Amygdala (tissue), 56 donors: ENCODE measurements at regions not wholly inside any gene's neighbourhood (a gene's known extent, or its start where the extent isn't known, plus 50 kb on each side); places are given as distances from the start of the nearest gene placed in this dataset.

Experiments used
- DNase-seq, 56 donors: peaks; one replicate each; lab custom pipeline; 2025; lab: John Stamatoyannopoulos, UW

DNA sequence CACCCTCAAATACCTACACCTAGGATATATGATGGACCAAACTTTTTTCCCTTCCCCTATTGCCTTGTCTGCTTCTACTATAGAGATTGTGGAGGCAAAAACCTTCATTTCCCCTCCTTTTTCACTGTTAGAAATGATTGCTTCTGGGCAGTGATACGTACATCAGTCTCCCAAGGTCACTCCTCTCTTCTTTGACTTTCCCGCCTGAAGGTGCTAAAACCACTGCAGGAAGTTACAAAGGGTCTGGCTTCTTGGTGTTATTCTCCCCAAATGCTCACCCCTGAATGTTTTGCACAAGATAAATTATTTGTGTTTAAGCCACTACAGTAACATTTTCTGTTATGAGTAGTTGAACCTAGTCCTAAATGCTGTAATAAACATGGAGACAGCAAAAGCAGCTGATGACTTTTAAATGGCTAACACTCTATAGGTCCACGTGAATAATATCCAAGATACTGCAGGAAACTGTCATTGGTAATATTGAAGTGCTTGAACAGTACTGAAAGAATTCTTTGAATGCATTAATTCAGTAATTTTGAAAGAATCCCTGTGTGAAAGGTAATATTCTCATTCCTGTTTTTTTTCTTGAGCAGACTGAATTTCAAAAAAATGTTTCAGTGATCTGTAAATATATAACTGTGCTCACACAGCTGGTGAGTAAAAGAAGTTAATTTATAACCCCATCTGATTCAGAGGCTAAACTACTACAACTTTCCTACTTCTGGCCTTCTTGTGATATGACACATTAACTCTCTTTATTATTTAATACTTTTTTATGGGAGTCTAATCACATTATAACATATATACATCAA, 865.1 kb downstream of the EFNB2 start:
- no peak for DNase-seq

DNA sequence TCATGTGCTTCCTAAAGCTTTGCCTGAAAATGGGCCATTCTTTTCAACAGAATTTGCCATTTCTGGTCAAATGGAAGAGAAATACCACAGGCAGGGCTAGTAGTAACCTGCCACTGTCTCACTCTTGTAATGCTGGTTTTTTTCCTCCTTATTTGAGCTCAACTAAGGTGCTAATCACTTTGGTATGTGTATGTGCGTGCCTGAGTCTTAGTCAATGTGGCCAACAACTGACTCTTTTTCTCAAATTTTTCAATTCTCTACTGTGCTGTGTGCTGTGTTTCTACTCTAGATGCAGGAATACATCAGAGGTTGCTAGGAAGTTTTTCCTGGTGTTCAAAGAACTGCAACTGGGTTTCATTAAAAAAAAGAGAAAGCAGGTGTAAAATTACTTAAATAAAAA, 870.2 kb downstream of the EFNB2 start:
- DNase-seq, result no peak

DNA sequence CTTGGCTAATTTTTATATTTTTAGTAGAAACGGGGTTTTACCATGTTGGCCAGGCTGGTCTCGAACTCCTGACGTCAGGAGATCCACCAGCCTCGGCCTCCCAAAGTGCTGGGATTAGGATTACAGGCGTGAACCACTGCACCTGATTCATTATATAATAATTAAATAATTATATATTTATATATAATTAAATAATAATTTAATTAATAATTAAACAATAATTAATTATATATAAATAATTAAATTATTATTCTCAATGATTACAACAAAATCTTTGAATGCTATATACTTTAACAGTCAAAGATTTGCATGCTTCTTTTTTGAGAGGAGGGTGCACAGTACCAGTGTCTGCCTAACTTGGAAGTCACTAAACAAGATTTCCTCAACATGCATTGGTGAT, 872.3 kb downstream of the EFNB2 start:
- no peak for DNase-seq

DNA sequence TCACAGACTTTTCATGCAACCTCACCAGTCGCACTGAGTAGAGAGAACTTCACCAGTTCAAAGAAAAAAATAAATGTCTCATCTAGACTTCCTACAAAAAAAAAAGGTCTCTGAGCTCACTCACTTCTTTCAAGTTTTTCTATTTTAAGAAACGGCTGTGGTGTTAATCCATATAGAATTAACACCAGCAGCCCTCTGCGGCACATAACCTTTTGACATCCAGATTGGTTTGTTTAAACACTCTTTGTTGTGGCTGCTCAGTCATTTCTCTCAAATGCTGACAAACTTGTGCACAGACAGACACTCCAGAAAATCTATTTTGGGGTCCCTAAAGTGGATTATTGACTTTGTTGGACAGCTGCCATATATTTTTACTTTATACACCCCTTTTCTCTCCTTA, 874.9 kb downstream of the EFNB2 start:
- no peak for DNase-seq

DNA sequence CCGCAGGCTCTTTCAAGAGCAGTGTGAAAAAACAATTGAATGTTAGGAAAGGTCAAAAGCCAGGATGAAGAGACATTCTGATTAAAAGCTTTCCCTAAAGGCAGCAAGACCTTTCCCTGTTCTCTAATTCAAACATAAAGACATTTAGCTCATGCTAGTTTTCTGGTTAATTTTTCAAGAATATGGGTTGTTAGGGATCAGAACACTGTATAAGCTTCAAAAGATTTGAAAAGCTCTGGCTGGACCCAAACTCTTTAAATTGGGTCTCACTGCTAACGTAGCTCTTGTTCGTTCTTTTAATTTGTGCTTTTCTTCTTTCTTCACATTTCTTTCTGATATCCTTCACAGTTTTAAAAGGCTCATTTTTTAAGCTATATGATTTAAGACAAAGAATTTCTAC, 877.0 kb downstream of the EFNB2 start:
- DNase-seq, result no peak

DNA sequence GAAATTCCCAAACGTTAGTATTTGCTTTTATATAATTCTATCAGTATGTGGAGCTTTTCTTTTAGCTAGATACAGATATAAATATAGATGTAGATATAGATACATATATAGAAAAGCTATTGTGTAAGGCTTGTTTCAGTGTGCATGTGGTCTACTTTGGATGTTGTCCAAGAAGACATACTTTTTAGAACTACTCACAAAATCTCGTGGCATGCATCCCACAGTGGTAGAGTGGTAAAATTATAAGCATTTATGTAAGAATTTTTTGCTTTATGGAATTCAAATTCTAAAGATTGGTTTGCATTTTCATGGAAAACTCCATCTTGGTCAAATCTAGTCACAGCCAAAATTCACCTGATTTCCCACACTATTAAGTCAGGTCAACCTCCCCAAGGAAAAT, 880.4 kb downstream of the EFNB2 start:
- DNase-seq, result no peak

DNA sequence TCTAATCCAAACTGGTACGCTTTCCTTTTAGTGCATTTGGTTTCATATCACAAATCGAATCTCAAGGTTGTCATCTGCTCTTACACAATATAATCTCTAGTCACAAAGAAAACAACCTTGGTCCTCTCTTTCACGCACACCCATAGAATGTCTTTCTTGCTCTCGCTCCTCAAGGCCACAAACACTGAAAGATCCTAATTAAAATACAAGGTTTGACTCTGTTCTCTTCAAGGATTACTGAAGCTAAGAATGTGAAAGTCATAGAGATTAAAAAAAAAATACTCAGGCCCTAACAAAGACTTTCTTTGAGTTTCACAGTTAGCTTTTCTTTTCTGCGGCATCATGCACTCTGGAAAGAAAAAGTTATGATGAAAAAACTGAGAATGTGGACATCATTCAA, 891.5 kb downstream of the EFNB2 start:
- no peak for DNase-seq

DNA sequence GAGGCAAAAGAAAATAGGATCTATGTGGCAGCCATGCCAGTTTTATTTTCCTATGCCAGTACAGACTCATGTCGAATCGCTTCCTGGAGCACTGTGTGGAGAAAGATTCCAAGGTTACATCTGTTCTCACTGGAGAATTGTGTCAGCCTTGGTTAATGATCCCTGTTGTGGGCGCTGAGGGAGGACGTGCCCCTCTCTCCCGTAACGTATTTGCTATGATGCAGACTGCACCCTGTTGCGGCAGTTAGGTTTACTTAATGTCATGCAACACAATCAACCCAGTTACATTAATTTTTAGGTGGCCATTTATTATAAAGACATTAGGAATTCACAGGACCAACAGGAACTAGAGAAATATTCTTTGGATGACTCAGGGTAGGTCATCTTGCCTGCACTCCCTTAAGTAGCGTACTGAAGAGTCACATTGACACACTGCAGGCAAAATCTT, 892.9 kb downstream of the EFNB2 start:
- no peak for DNase-seq

- DNase-seq, result no peak
Observed at GRCh38 chr13:105641121-105641520, 894.3 kb downstream of the EFNB2 start.

- DNase-seq, result no peak
Observed at GRCh38 chr13:105638426-105638825, 897.0 kb downstream of the EFNB2 start.

- no peak for DNase-seq
Observed at GRCh38 chr13:105634059-105634458, 901.4 kb downstream of the EFNB2 start.

DNA sequence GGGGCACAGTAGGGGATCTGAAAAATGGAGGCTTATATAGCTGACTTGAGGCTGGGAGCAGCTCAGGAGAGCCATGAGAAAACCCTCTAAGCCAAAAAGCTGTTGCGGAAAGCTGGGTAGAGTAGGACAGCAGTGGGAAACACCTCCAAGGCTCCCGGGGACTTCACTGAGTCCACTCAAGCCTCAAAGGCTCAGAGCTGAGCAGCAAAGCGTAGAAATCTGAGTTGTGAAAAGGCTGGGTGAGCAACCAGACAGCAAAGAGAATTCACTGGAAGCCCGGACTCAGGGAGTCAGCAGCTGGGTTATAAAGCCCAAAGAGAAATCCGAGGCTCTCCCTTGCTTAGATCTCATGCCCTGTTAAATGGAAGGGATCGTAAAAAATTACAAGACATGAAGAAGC, 905.0 kb downstream of the EFNB2 start:
- DNase-seq, result no peak

GRCh38 chr13:105627270-105627669, 908.2 kb downstream of the EFNB2 start:
- no peak for DNase-seq

DNA sequence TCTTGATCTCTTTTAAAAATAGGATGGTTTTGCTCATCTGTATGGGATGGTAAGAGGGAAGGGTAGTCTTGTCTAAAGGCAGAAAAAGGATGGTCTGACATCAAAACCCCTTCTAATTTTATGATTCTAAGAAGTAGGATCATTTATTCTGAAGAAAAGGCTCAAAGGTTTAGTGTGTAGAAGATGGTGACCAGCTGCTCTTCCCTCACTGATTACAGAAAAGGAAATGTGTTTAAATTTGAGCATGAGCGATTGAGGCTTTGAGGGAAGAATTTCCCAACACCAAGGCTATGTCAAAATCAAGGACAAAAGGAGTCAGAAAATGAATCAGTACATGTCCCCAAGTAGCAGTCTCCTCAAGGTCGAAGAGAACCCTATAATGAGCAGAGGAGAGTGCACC, 909.8 kb downstream of the EFNB2 start:
- no peak for DNase-seq

GRCh38 chr13:105616333-105617075, 919.0 kb downstream of the EFNB2 start:
- no peak for DNase-seq

DNA sequence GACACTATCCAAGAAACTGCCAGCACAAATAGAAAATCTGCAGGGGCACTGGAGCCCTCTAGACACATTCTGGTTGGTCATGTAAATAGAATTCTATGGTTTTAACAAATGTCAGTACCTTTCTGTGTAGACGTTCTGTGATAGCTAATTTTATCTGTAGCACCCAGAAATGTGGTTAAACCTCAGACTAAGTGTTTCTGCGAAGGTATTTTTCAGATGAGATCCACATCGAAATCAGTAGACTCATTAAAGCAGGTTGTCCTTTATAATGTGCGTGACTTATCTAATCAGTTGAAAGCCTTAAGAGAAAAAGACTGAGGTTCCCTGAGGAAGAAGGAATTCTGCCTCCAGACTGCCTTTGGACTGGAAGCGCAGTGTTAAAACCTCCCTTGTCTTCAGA, 922.9 kb downstream of the EFNB2 start:
- DNase-seq, result no peak

DNA sequence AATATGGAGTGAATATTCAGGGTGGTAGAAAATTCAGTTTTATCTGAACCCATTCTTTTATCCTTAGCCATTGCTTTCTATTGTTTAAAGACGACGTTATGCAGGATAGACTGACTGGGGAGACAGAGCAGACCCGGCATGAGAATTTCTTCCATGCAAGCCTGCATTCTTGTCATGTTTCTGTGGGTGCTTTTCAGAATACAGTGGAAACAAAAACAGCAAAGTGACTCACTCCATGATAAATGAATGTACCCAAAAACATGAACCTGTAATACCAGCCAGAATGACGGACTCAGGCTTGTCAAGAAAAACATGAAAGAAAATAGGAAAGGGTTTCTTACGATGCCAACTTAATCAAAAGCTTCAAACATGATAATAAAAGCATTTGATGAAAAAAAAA, 924.0 kb downstream of the EFNB2 start:
- no peak for DNase-seq

- DNase-seq, result no peak
Observed at GRCh38 chr13:105608104-105608503, 927.4 kb downstream of the EFNB2 start.

DNA sequence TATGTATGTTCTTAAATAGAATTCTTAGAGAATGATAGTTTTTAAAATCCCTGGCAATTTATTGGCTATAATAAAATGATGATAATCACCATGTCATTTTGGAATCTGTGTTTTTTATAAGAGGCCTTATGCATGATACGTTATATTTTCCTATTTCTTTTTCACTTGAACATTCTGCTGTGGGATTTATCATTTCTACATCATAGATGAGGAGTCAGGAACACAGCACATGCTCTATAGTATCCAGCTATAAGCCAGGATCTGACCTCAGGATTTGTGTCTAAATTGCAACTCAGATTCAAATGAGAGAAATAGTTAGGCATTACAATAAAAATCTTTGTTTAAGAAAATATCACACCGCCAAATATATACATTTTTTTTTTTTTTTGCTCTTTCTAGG, 928.0 kb downstream of the EFNB2 start:
- DNase-seq, result no peak

DNA sequence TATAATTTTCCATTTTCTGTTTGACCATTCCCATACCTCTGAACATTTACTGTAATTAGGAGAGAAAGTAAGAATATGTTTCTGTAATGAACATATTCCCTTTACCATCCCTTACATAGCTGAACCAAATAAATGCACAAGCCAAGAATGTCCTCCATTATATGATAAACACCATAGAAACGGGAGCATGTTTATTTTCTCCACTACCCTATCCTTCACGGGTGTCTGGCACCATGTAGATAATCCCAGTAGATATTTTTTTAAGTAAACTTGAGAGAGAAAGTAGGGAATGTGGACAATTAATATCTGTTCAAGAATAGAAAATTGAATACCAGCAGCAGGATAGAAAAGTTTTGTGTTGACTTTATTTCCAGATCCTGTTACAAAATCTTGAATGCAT, 928.4 kb downstream of the EFNB2 start:
- no peak for DNase-seq

DNA sequence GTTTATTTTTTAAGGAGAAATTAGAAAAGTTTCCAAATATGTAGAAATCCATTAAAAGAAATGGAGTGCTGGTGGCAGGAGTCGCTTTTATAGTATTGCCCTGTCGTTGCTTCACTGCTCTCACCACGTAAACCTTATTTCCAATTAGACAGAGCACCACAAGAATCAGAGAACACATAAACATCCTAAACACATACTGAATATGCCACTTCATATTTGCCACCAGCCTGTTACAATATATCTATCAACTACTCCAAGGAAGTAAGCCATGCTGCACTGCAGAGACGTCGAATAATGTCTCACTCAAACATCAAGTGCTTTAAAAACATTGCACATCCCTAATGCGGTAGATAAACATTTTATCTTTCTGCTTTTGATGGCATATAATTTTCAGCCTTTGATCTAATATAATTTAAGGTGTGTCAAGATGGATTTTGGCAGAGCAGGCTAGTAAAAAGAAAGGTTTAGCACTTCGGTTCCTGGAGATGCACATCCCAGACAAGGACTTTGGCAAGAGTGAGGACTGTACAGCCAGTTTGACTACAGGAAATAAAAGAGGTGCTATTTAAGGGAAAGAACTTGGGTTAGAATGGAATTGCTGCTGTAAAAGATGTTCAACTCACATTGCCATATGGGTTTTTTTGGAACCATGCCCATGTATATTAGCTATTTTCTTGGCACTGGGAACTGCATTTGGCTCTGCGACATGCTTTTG, 932.3 kb downstream of the EFNB2 start:
- DNase-seq, result no peak
